IMR-90 (cell line): ENCODE measurements at regions not wholly inside any gene's neighbourhood (a gene's known extent, or its start where the extent isn't known, plus 50 kb on each side); places are given as distances from the start of the nearest gene placed in this dataset.

Experiments used
- ATAC-seq: fragments of 200-7000 bp; cut with Tn5 transposase; 2 replicates; pipeline ENCODE4 v1.9.1; 2020; ENCODE audit warnings: low read depth, mild to moderate bottlenecking, moderate library complexity
- BruUV-seq: library from RNA; stranded (reverse); fragments of 400-500 nt; replicated peaks from 2 replicates; lab custom pipeline; 2021; lab: Mats Ljungman, UMichigan
- CTCF ChIA-PET: fragments of 300-600 bp; formaldehyde crosslinking; extraction: SDS; loops from one replicate; lab custom pipeline; 2021; ENCODE audit warnings: antibody characterized with exemption; lab: Yijun Ruan, JAX
- POLR2A ChIA-PET: fragments of 300-600 bp; sonication (Branson Sonifier 250); formaldehyde crosslinking; loops from one replicate; lab custom pipeline; 2022; ENCODE audit warnings: antibody characterized with exemption; ENCODE audit not compliant: unreplicated experiment; lab: Charles Lee
- DNase-seq: peaks from one replicate; pipeline ENCODE4 v3.0.0; 2013
- H2AFZ ChIP-seq: replicated peaks from 2 replicates; pipeline ENCODE3; 2013; ENCODE audit warnings: low read length, mild to moderate bottlenecking; ENCODE audit not compliant: poor library complexity
- H2AK5ac ChIP-seq: 2 replicates; pipeline ENCODE4 v1.6.1; 2013; ENCODE audit warnings: low read depth, low read length, inconsistent platforms
- H2AK9ac ChIP-seq: replicated peaks from 2 replicates; pipeline ENCODE3; 2013; ENCODE audit warnings: mild to moderate bottlenecking, low read depth, low read length, moderate library complexity; ENCODE audit not compliant: poor library complexity
- H2BK120ac ChIP-seq: 2 replicates; pipeline ENCODE4 v1.6.1; 2013; ENCODE audit warnings: low read depth, low read length, inconsistent platforms
- H2BK15ac ChIP-seq: 3 replicates; pipeline ENCODE4 v1.6.1; 2013; ENCODE audit warnings: low read depth, low read length, inconsistent platforms
- H2BK20ac ChIP-seq: 2 replicates; pipeline ENCODE4 v1.6.1; 2013; ENCODE audit warnings: low read depth, mild to moderate bottlenecking, inconsistent platforms, low read length, moderate library complexity
- H2BK5ac ChIP-seq: 2 replicates; pipeline ENCODE4 v1.6.1; 2013; ENCODE audit warnings: mild to moderate bottlenecking, low read depth, low read length, inconsistent platforms; ENCODE audit not compliant: poor library complexity, severe bottlenecking
- H3K14ac ChIP-seq: replicated peaks from 2 replicates; pipeline ENCODE4 v1.6.1; 2013; ENCODE audit warnings: low read depth, low read length, inconsistent platforms
- H3K18ac ChIP-seq: 2 replicates; pipeline ENCODE4 v1.6.1; 2013; ENCODE audit warnings: low read depth, low read length, control low read depth
- H3K23ac ChIP-seq: 2 replicates; pipeline ENCODE4 v1.6.1; 2013; ENCODE audit warnings: low read depth, low read length, inconsistent platforms
- H3K27ac ChIP-seq: 2 replicates; pipeline ENCODE4 v1.5.1; 2013; ENCODE audit warnings: mild to moderate bottlenecking, control low read depth, low read length; ENCODE audit not compliant: insufficient read depth
- H3K27me3 ChIP-seq: 2 replicates; pipeline ENCODE4 v1.6.1; 2013; ENCODE audit warnings: low read length; ENCODE audit not compliant: control insufficient read depth, insufficient read depth
- H3K36me3 ChIP-seq: 2 replicates; pipeline ENCODE4 v1.6.1; 2013; ENCODE audit warnings: low read length, mixed read lengths; ENCODE audit not compliant: control insufficient read depth, insufficient read depth
- H3K4ac ChIP-seq: 2 replicates; pipeline ENCODE4 v1.6.1; 2013; ENCODE audit warnings: low read depth, low read length, inconsistent platforms
- H3K4me1 ChIP-seq: 2 replicates; pipeline ENCODE4 v1.6.1; 2013; ENCODE audit warnings: low read length, mixed read lengths; ENCODE audit not compliant: control insufficient read depth, insufficient read depth
- H3K4me2 ChIP-seq: 2 replicates; pipeline ENCODE4 v1.6.1; 2013; ENCODE audit warnings: low read depth, mild to moderate bottlenecking, control low read depth, low read length, moderate library complexity
- H3K4me3 ChIP-seq: 2 replicates; pipeline ENCODE4 v1.5.1; 2013; ENCODE audit warnings: low read depth, mild to moderate bottlenecking, control low read depth, low read length, moderate library complexity; ENCODE audit not compliant: insufficient read depth
- H3K56ac ChIP-seq: 2 replicates; pipeline ENCODE4 v1.6.1; 2013; ENCODE audit warnings: low read length, inconsistent platforms; ENCODE audit not compliant: insufficient read depth; ENCODE audit errors: extremely low read depth
- H3K79me1 ChIP-seq, 2 experiments: 2 replicates each; pipeline ENCODE4 v1.6.1; 2013; ENCODE audit warnings: low read length in 2 of 2, inconsistent platforms in 1 of 2, low read depth in 1 of 2
- H3K9ac ChIP-seq: 2 replicates; pipeline ENCODE4 v1.6.1; 2013; ENCODE audit warnings: low read depth, low read length, control low read depth
- H3K9me1 ChIP-seq: 2 replicates; pipeline ENCODE4 v1.6.1; 2013; ENCODE audit warnings: low read length, inconsistent platforms; ENCODE audit not compliant: insufficient read depth
- H3K9me3 ChIP-seq: 2 replicates; pipeline ENCODE4 v1.6.1; 2013; ENCODE audit warnings: low read length; ENCODE audit not compliant: control insufficient read depth, insufficient read depth
- H4K20me1 ChIP-seq: 2 replicates; pipeline ENCODE4 v1.6.1; 2013; ENCODE audit warnings: low read length, inconsistent platforms; ENCODE audit not compliant: insufficient read depth
- H4K5ac ChIP-seq: 2 replicates; pipeline ENCODE4 v1.6.1; 2013; ENCODE audit warnings: mild to moderate bottlenecking, low read depth, low read length, control low read depth
- H4K8ac ChIP-seq, 2 experiments: 2 replicates each; pipeline ENCODE4 v1.6.1; 2013; ENCODE audit warnings: low read depth in 2 of 2, low read length in 2 of 2, control low read depth in 1 of 2, inconsistent platforms in 1 of 2
- H4K91ac ChIP-seq: 2 replicates; pipeline ENCODE4 v1.6.1; 2013; ENCODE audit warnings: low read depth, low read length, inconsistent platforms; ENCODE audit not compliant: insufficient read depth
- BHLHE40 ChIP-seq: fragments of 150-350 bp; IDR thresholded peaks from 2 replicates; pipeline ENCODE4 v1.6.1; 2016; ENCODE audit warnings: mild to moderate bottlenecking, low read depth, low read length
- CEBPB ChIP-seq: IDR thresholded peaks from 2 replicates; pipeline ENCODE4 v1.6.1; 2012; ENCODE audit warnings: low read depth, low read length, improper control_type of control experiment
- CTCF ChIP-seq: conservative IDR thresholded peaks from 2 replicates; pipeline ENCODE4 v1.5.1; 2012; ENCODE audit warnings: mild to moderate bottlenecking, low read depth, low read length, improper control_type of control experiment
- ELK1 ChIP-seq: fragments of 150-350 bp; IDR thresholded peaks from 2 replicates; pipeline ENCODE4 v1.6.1; 2016; ENCODE audit warnings: low read depth, mild to moderate bottlenecking, low read length, moderate library complexity, borderline replicate concordance
- FOS ChIP-seq: fragments of 150-350 bp; IDR thresholded peaks from 2 replicates; pipeline ENCODE4 v1.6.1; 2016; ENCODE audit warnings: low read depth, low read length
- MAFK ChIP-seq: IDR thresholded peaks from 2 replicates; pipeline ENCODE4 v1.6.1; 2012; ENCODE audit warnings: low read depth, low read length, improper control_type of control experiment
- MAZ ChIP-seq: IDR thresholded peaks from 2 replicates; pipeline ENCODE4 v1.6.1; 2012; ENCODE audit warnings: low read depth, mild to moderate bottlenecking, low read length, improper control_type of control experiment, moderate library complexity, borderline replicate concordance
- MXI1 ChIP-seq: IDR thresholded peaks from 2 replicates; pipeline ENCODE4 v1.6.1; 2012; ENCODE audit warnings: low read depth, mild to moderate bottlenecking, low read length, moderate library complexity, borderline replicate concordance
- NFE2L2 ChIP-seq: fragments of 150-350 bp; IDR thresholded peaks from 2 replicates; pipeline ENCODE4 v1.6.1; 2016; ENCODE audit warnings: low read depth, mild to moderate bottlenecking, low read length
- POLR2A ChIP-seq: IDR thresholded peaks from 2 replicates; pipeline ENCODE4 v1.6.1; 2012; ENCODE audit warnings: mild to moderate bottlenecking, low read depth, low read length
- RAD21 ChIP-seq: IDR thresholded peaks from 2 replicates; pipeline ENCODE4 v1.6.1; 2012; ENCODE audit warnings: low read length, improper control_type of control experiment
- RCOR1 ChIP-seq: IDR thresholded peaks from 2 replicates; pipeline ENCODE4 v1.6.1; 2012; ENCODE audit warnings: mild to moderate bottlenecking, low read length, improper control_type of control experiment; ENCODE audit not compliant: insufficient replicate concordance
- RFX5 ChIP-seq: IDR thresholded peaks from 2 replicates; pipeline ENCODE4 v1.8.0; 2012; ENCODE audit warnings: low read depth, mild to moderate bottlenecking, low read length, moderate library complexity
- USF2 ChIP-seq: fragments of 150-350 bp; IDR thresholded peaks from 2 replicates; pipeline ENCODE4 v1.6.1; 2017; ENCODE audit warnings: mild to moderate bottlenecking, antibody characterized with exemption, low read length, low read depth
- WGBS, 2 experiments: methylation state at CpG; one replicate each; pipeline versions ENCODE4 v1.1.5 to v1.1.7; 2013; ENCODE audit warnings: missing lambda C conversion rate in 2 of 2; ENCODE audit not compliant: insufficient read length in 1 of 2; ENCODE audit errors: extremely low coverage in 2 of 2; 5-methylcytosine and 5-hydroxymethylcytosine counted together
- dilution Hi-C: fragments of 300-500 bp; cut with HindIII; formaldehyde crosslinking; loops from one replicate; pipeline ENCODE4 v1.14.3; 2018; ENCODE audit warnings: low sequenced_read_pairs; ENCODE audit not compliant: unreplicated experiment
- in situ Hi-C: fragments of 300-500 bp; cut with MboI; formaldehyde crosslinking; loops from 3 replicates; pipeline ENCODE4 v1.14.3; 2019; ENCODE audit warnings: low sequenced_read_pairs, inconsistent platforms, mixed read lengths
- intact Hi-C: fragments of 100-400 bp; cut with micrococcal nuclease; formaldehyde crosslinking; loops from 2 replicates; pipeline ENCODE4 v1.10.0; 2022

- H3K27me3 ChIP-seq = peaks cover 9% of the 10 kb centered on the region
- TF ChIP-seq MAFK = no peak
- no peak for TF ChIP-seq NFE2L2
- no peak for TF ChIP-seq BHLHE40
- no peak for TF ChIP-seq MAZ
- TF ChIP-seq RFX5 = no peak
- TF ChIP-seq FOS = no peak
- TF ChIP-seq RAD21 = no peak
- TF ChIP-seq CEBPB = no peak
- no peak for TF ChIP-seq USF2
- TF ChIP-seq RCOR1 = no peak
- no peak for TF ChIP-seq CTCF
- TF ChIP-seq ELK1 = no peak
- no peak for TF ChIP-seq POLR2A
- no peak for TF ChIP-seq MXI1
- CTCF ChIA-PET = interaction anchor here (0.7 kb wide), 1 partner anchor 1367 kb away, joined by 3 read pairs; no protein-coding TSS in a partner anchor
Measured at GRCh38 chr15:67973846-67974245, 80.3 kb upstream of the PIAS1 start.

More at GRCh38 chr15:67973846-67974245, 80.3 kb upstream of the PIAS1 start:
- no peak overlapping the region for H3K14ac ChIP-seq
- H4K91ac ChIP-seq = no peak overlapping the region
- H4K5ac ChIP-seq = no peak overlapping the region
- in situ Hi-C loops (no loop called here), intact Hi-C loops (no loop called here), dilution Hi-C loops (no loop called here)
- no peak overlapping the region for H2BK5ac ChIP-seq
- no peak overlapping the region for H2BK120ac ChIP-seq
- no peak overlapping the region for H4K8ac ChIP-seq
- no peak overlapping the region for H3K4ac ChIP-seq
- H3K18ac ChIP-seq = no peak overlapping the region
- H3K36me3 ChIP-seq = no peaks in the 10 kb centered on the region
- H3K4me2 ChIP-seq = no peak overlapping the region
- H3K9me1 ChIP-seq = 0 out of 2 replicates have a peak, but pooled peaks cover 3% of the 10 kb centered on the region
- BruUV-seq = no TSS peak
- POLR2A ChIA-PET = no interaction called here
- no peak overlapping the region for H3K4me3 ChIP-seq
- H2BK20ac ChIP-seq = no peak overlapping the region
- no peak overlapping the region for H2BK15ac ChIP-seq
- no peak overlapping the region for H3K23ac ChIP-seq
- no peak overlapping the region for H3K9ac ChIP-seq
- H2AK5ac ChIP-seq = no peak overlapping the region
- 75% methylated on average over 2 of the region's 4 CpGs; no CpG with 5 or more reads in 1 of the 2 experiments for WGBS, 2 experiments
- DNase-seq (no peak), ATAC-seq (no peak)
- H3K56ac ChIP-seq = no peak overlapping the region
- no peaks in the 10 kb centered on the region for H3K4me1 ChIP-seq
- H2AK9ac ChIP-seq = no peak overlapping the region
- no peak overlapping the region for H2AFZ ChIP-seq
- H3K27ac ChIP-seq = no peak overlapping the region
- H3K79me1 ChIP-seq = no peaks in the 10 kb centered on the region
- H3K9me3 ChIP-seq = peaks cover 2% of the 10 kb centered on the region; the same call in 1 of the 2 replicates
- H4K20me1 ChIP-seq = no peaks in the 10 kb centered on the region
